ENCODE measurements at regions not wholly inside any gene's neighbourhood (a gene's known extent, or its start where the extent isn't known, plus 50 kb on each side); places are given as distances from the start of the nearest gene placed in this dataset.

DNA sequence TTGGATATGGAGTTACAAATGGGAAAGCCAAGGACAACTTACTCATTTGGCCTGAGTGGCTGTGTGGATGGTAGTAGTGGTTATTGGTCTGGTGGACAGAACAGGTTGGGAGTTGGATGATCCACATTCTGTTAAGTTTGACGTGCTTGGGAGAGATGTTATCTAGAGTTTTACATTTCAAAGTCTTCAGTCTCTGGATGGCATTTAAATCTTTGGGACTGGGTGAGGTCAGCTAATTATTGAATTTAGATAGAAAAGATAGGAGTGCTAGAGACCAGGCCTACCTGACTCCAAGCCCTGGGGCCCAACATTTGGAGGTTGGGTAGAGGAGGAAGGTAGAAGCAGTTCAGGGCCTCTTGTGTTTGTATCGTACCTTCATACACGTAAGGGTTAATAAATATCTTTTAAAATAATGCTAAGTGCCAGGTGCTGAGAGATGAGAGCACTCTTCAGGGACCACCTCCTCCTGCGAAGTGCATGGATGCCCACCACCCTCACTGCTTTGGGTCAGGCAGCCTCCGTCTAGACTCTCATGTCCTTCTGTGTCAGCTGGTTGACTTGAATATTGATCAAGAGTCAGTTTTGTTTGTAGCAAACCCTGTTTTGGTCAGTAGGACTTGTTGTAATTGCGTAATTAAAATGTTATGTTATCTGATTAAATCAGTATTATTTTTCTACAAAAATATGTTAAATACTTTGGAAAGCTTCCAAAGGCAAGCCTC, 460.4 kb upstream of the RGS6 start:
- no peak for TF ChIP-seq CTCF (IDR thresholded peaks at IDR 0.05)
- no peak for TF ChIP-seq POLR2AphosphoS5 (IDR thresholded peaks at IDR 0.05)
- no peak for TF ChIP-seq EP300 (IDR thresholded peaks at IDR 0.05)
- TF ChIP-seq POLR2A (IDR thresholded peaks at IDR 0.05) = no peak
